Stimulated activated CD4-positive, alpha-beta T cell treated with anti-CD3 and anti-CD28 coated beads, Interleukin-2, amount 100 ng/mL, for 4 hours (primary cell): ENCODE measurements at regions not wholly inside any gene's neighbourhood (a gene's known extent, or its start where the extent isn't known, plus 50 kb on each side); places are given as distances from the start of the nearest gene placed in this dataset.
"Not testable (repeated sequence)": the region's sequence is repeated elsewhere in the genome, so short reads cannot be mapped to it uniquely, and the experiment has no call there.

Experiments
- DNase-seq: peaks from one replicate; pipeline ENCODE4 v3.0.0-alpha.2; 2020; ENCODE audit warnings: low read depth

- no peak for DNase-seq
These were observed 628.1 kb downstream of the LMO4 start for GRCh38 chr1:87956750-87957149.

GRCh38 chr1:87957331-87957730, 628.7 kb downstream of the LMO4 start:
- no peak for DNase-seq

- DNase-seq, result no peak
These were observed 629.5 kb downstream of the LMO4 start for GRCh38 chr1:87958201-87958600.

- no peak for DNase-seq
These were observed 630.0 kb downstream of the LMO4 start for GRCh38 chr1:87958716-87959115.

- DNase-seq, result no peak
These were observed 630.6 kb downstream of the LMO4 start for GRCh38 chr1:87959236-87959635.

- no peak for DNase-seq
These were observed 633.3 kb downstream of the LMO4 start for GRCh38 chr1:87961992-87962391.

- no peak for DNase-seq
These were observed 634.9 kb downstream of the LMO4 start for GRCh38 chr1:87963556-87963955.

GRCh38 chr1:87965193-87965592, 636.5 kb downstream of the LMO4 start:
- no peak for DNase-seq

GRCh38 chr1:87968197-87968955, 639.7 kb downstream of the LMO4 start:
- DNase-seq, result no peak

GRCh38 chr1:87969040-87969439, 640.4 kb downstream of the LMO4 start:
- no peak for DNase-seq

- DNase-seq, result no peak
These were observed 644.1 kb downstream of the LMO4 start for GRCh38 chr1:87972811-87973210.

GRCh38 chr1:87973896-87974295, 645.2 kb downstream of the LMO4 start:
- no peak for DNase-seq

- DNase-seq, result no peak
These were observed 647.6 kb downstream of the LMO4 start for GRCh38 chr1:87976316-87976715.

GRCh38 chr1:87977145-87977544, 648.5 kb downstream of the LMO4 start:
- no peak for DNase-seq

GRCh38 chr1:87979079-87979478, 650.4 kb downstream of the LMO4 start:
- no peak for DNase-seq

GRCh38 chr1:87980494-87980893, 651.8 kb downstream of the LMO4 start:
- no peak for DNase-seq

- no peak for DNase-seq
These were observed 652.7 kb downstream of the LMO4 start for GRCh38 chr1:87981386-87981785.

GRCh38 chr1:87981810-87982209, 653.1 kb downstream of the LMO4 start:
- no peak for DNase-seq

GRCh38 chr1:87983841-87984240, 655.2 kb downstream of the LMO4 start:
- no peak for DNase-seq

GRCh38 chr1:87985071-87985470, 656.4 kb downstream of the LMO4 start:
- DNase-seq, result no peak

- no peak for DNase-seq
These were observed 657.6 kb downstream of the LMO4 start for GRCh38 chr1:87986130-87986866.

GRCh38 chr1:87989346-87989745, 660.7 kb downstream of the LMO4 start:
- no peak for DNase-seq

- not testable (repeated sequence) for DNase-seq
These were observed 663.9 kb downstream of the LMO4 start for GRCh38 chr1:87992536-87992935.

- DNase-seq, result no peak
These were observed 664.4 kb downstream of the LMO4 start for GRCh38 chr1:87993051-87993450.
